MV-4-11 (cell line): ENCODE measurements at regions not wholly inside any gene's neighbourhood (a gene's known extent, or its start where the extent isn't known, plus 50 kb on each side); places are given as distances from the start of the nearest gene placed in this dataset.
A peak's percentile ranks its signal among the peaks of the same experiment; 100 is the strongest.

Experiments used
- DNase-seq: peaks from one replicate; lab custom pipeline; 2025; lab: John Stamatoyannopoulos, UW

- no peak for DNase-seq
Observed at GRCh38 chr12:113620437-113620976, 148.8 kb upstream of the LHX5 start.

GRCh38 chr12:113619202-113619601 lies 147.5 kb upstream of the LHX5 start:
- DNase-seq, result no peak

GRCh38 chr12:113613414-113613813 lies 141.7 kb upstream of the LHX5 start:
- DNase-seq, result no peak

GRCh38 chr12:113612793-113613192 lies 141.1 kb upstream of the LHX5 start:
- no peak for DNase-seq

- DNase-seq, result no peak
Observed at GRCh38 chr12:113612076-113612728, 140.5 kb upstream of the LHX5 start.

- no peak for DNase-seq
Observed at GRCh38 chr12:113611652-113612051, 140.0 kb upstream of the LHX5 start.

GRCh38 chr12:113610698-113611097 lies 139.0 kb upstream of the LHX5 start:
- DNase-seq, result no peak

- DNase-seq, result no peak
Observed at GRCh38 chr12:113609692-113610469, 138.2 kb upstream of the LHX5 start.

GRCh38 chr12:113604666-113605065 lies 133.0 kb upstream of the LHX5 start:
- DNase-seq, result no peak

- no peak for DNase-seq
Observed at GRCh38 chr12:113601656-113602263, 130.1 kb upstream of the LHX5 start.

GRCh38 chr12:113598815-113599406 lies 127.2 kb upstream of the LHX5 start:
- DNase-seq, result no peak

- DNase-seq, result no peak
Observed at GRCh38 chr12:113594967-113595366, 123.3 kb upstream of the LHX5 start.

- DNase-seq, result peak; percentile 64
Observed at GRCh38 chr12:113591480-113591974, 119.9 kb upstream of the LHX5 start.

GRCh38 chr12:113589437-113589836 lies 117.8 kb upstream of the LHX5 start:
- no peak for DNase-seq

- DNase-seq, result no peak
Observed at GRCh38 chr12:113587720-113588119, 116.0 kb upstream of the LHX5 start.

GRCh38 chr12:113586461-113586860 lies 114.8 kb upstream of the LHX5 start:
- no peak for DNase-seq

- peak; percentile 32 for DNase-seq
Observed at GRCh38 chr12:113582521-113583218, 111.0 kb upstream of the LHX5 start.

GRCh38 chr12:113581342-113581741 lies 109.7 kb upstream of the LHX5 start:
- no peak for DNase-seq

- no peak for DNase-seq
Observed at GRCh38 chr12:113580437-113580836, 108.8 kb upstream of the LHX5 start.

GRCh38 chr12:113577464-113578129 lies 105.9 kb upstream of the LHX5 start:
- no peak for DNase-seq

- no peak for DNase-seq
Observed at GRCh38 chr12:113575386-113575785, 103.7 kb upstream of the LHX5 start.
